Activated CD8-positive, alpha-beta memory T cell treated with anti-CD3 and anti-CD28 coated beads, Interleukin-2, amount 10 ng/mL, durations not matched to agents 7 days and 5 days (primary cell): ENCODE measurements at regions not wholly inside any gene's neighbourhood (a gene's known extent, or its start where the extent isn't known, plus 50 kb on each side); places are given as distances from the start of the nearest gene placed in this dataset.

Experiments used
- ATAC-seq: fragments of 150-1000 bp; cut with Tn5 transposase; one replicate; pipeline ENCODE4 v1.10.0; 2021; ENCODE audit warnings: moderate library complexity
- CTCF ChIA-PET: fragments of 350-600 bp; sonication (Branson Sonifier 250); formaldehyde crosslinking; loops from one replicate; lab custom pipeline; 2021; ENCODE audit warnings: antibody characterized with exemption; lab: Charles Lee
- DNase-seq: peaks from one replicate; pipeline ENCODE4 v3.0.0-alpha.2; 2020
- H3K27ac Mint-ChIP-seq: one replicate; pipeline ENCODE4 v1.8.0; 2021; ENCODE audit warnings: mild to moderate bottlenecking, mixed read lengths
- H3K27me3 Mint-ChIP-seq: one replicate; pipeline ENCODE4 v1.8.0; 2021; ENCODE audit warnings: mixed read lengths
- H3K36me3 Mint-ChIP-seq: one replicate; pipeline ENCODE4 v1.8.0; 2021; ENCODE audit warnings: mild to moderate bottlenecking, mixed read lengths
- H3K4me1 Mint-ChIP-seq: one replicate; pipeline ENCODE4 v1.8.0; 2021; ENCODE audit warnings: mixed read lengths
- H3K4me3 Mint-ChIP-seq: one replicate; pipeline ENCODE4 v1.8.0; 2021; ENCODE audit warnings: mild to moderate bottlenecking, moderate library complexity, mixed read lengths
- H3K9me3 Mint-ChIP-seq: one replicate; pipeline ENCODE4 v1.8.0; 2022; ENCODE audit warnings: low read depth, mixed read lengths

DNA sequence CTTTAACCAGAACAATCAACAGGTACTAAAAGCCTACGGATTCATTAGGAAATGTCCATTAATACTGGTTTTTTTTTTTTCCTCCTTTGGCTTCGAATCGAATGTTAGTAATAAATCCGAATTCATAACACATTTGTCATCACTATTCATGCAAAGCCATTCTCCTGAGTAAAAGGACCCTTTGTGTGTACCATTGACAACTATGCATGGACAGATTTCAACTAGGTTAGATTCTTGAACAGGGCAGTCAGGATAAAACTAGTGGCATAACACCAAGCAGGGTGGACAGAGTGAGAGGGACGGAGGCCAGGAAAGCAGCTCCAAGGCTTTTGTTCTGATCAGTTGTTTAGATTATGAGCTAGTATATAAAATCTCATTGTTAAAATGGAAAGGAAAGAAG lies 1722.0 kb upstream of the TENM3 start:
- Mint-ChIP-seq H3K9me3 (peaks cover 5% of the 10 kb centered on the region), H3K4me3 (no peak overlapping the region), H3K27ac (no peak overlapping the region), H3K4me1 (no peaks in the 10 kb centered on the region), H3K27me3 (no peaks in the 10 kb centered on the region), H3K36me3 (no peaks in the 10 kb centered on the region)
- CTCF ChIA-PET: no interaction called here
- ATAC-seq (no peak), DNase-seq (no peak)

DNA sequence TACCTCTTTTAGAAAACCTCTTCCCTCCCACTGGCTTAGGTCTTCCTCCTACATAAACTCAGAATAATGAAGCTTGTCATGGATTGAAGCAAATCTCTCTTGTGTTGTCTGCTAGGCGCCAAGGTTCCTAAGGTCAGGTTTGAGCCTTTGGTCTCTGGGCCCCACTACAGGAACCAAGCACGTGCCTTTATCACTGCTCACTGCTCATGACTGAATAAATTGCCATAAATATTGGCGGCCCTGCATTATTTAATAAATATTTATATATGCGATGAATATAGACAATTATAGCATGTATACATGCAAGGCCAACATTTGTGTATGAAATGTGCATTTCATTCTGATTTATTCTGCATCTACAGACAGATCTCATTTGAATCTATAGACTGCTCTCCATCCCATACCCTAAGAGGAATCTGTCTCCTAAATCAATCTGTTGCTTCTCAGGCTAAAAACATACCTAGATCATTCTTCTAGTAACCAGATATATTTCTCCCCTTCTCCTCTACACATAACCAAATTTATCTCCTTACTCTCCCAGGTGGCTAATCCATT lies 1717.6 kb upstream of the TENM3 start:
- no peak for ATAC-seq
- Mint-ChIP-seq H3K27ac (no peak overlapping the region), H3K27me3 (no peaks in the 10 kb centered on the region), H3K36me3 (no peaks in the 10 kb centered on the region), H3K9me3 (peaks cover 6% of the 10 kb centered on the region), H3K4me3 (no peak overlapping the region), H3K4me1 (no peaks in the 10 kb centered on the region)
- no peak for DNase-seq
- CTCF ChIA-PET: no interaction called here

DNA sequence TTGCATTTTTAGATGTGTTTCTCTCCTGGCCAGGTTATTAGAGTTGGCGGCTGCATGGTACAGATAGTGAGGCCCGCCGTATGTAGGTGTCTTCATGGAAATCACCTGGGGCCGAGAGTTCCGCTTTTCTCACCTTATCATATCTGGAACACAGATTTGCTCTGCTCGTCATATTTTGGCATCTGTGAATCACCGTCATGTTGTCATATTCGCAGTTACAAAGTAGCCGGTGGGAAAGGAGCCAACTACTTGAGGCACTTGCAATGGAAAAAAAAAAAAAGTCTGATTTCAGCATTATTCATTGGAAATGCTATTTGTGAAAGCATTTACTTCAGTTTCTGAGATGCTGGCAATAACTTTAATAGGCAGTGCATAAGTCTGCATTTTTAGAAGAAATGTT lies 1715.2 kb upstream of the TENM3 start:
- Mint-ChIP-seq H3K4me1 (no peaks in the 10 kb centered on the region), H3K4me3 (no peak overlapping the region), H3K9me3 (peaks cover 9% of the 10 kb centered on the region), H3K27ac (no peak overlapping the region), H3K27me3 (no peaks in the 10 kb centered on the region), H3K36me3 (no peaks in the 10 kb centered on the region)
- DNase-seq (no peak), ATAC-seq (no peak)
- CTCF ChIA-PET: no interaction called here

DNA sequence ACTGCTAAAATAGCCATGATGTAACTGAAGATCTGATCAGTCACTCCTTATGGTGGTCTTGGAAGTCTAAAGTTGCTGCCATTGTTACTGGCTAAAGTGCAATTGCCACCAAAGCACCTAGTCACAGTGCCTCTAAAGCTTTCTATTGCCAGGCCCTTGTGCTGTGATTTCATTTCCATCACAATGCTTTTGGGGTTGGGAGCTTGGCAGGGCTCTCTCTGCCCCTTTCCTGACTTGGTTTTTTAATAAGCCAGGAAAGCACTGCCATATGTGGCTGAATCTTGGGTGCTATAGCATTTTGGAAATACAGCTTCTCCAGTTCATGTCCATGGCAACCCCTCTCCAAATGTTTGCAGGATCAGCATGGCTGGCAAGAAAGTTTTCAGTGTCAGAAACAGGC lies 1712.4 kb upstream of the TENM3 start:
- Mint-ChIP-seq H3K4me1 (no peaks in the 10 kb centered on the region), H3K9me3 (peaks cover 9% of the 10 kb centered on the region), H3K27me3 (no peaks in the 10 kb centered on the region), H3K27ac (no peak overlapping the region), H3K4me3 (no peak overlapping the region), H3K36me3 (no peaks in the 10 kb centered on the region)
- ATAC-seq (no peak), DNase-seq (no peak)
- CTCF ChIA-PET: no interaction called here

DNA sequence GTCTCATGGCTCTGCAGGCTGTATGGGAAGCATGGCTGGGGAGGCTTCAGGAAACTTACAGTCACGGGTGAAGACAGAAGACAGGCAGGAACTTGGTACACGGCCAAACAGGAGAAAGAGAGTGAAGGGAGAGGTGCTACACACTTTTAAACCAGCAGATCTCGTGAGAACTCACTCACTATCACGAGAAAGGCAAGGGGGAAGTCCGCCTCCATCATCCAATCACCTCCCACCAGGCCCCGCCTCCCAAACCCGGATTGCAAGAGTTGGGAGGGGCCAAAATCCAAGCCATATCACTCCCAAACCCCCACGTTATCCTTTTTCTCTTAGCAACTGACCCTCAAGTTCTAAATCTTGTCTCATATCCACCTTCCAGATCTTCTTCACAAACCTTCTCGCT lies 1710.5 kb upstream of the TENM3 start:
- Mint-ChIP-seq H3K27me3 (no peaks in the 10 kb centered on the region), H3K36me3 (no peaks in the 10 kb centered on the region), H3K4me1 (no peaks in the 10 kb centered on the region), H3K4me3 (no peak overlapping the region), H3K27ac (no peak overlapping the region), H3K9me3 (peaks cover 7% of the 10 kb centered on the region)
- ATAC-seq (no peak), DNase-seq (no peak)
- CTCF ChIA-PET: no interaction called here

GRCh38 chr4:180538384-180539057 lies 1704.7 kb upstream of the TENM3 start:
- Mint-ChIP-seq H3K9me3 (no peaks in the 10 kb centered on the region), H3K27ac (no peak overlapping the region), H3K4me1 (no peaks in the 10 kb centered on the region), H3K36me3 (no peaks in the 10 kb centered on the region), H3K4me3 (no peak overlapping the region), H3K27me3 (no peaks in the 10 kb centered on the region)
- CTCF ChIA-PET: no interaction called here
- no peak for DNase-seq
- no peak for ATAC-seq

DNA sequence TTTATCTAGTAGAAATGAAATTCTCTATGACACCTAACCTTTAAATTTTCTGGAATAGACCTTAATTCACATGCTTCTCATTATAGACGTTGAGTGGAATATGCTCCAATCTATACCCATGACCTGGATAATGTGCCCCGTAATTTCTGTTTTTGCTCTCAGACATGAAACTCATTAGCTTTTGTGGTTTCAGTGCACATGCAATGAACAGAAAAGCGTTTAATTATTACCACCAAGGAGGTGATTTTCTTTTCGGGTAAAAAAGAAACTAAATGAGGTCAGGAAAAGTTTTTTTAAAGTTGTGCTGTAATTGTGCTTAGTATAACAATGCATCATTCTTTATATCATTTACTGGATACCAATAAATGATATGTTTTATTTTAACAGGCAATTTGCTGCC lies 1703.9 kb upstream of the TENM3 start:
- H3K27me3 Mint-ChIP-seq: no peaks in the 10 kb centered on the region
- H3K4me1 Mint-ChIP-seq: no peaks in the 10 kb centered on the region
- H3K36me3 Mint-ChIP-seq: no peaks in the 10 kb centered on the region
- no peak overlapping the region for H3K27ac Mint-ChIP-seq
- CTCF ChIA-PET: no interaction called here
- no peak overlapping the region for H3K4me3 Mint-ChIP-seq
- no peaks in the 10 kb centered on the region for H3K9me3 Mint-ChIP-seq
- no peak for ATAC-seq
- DNase-seq: no peak

DNA sequence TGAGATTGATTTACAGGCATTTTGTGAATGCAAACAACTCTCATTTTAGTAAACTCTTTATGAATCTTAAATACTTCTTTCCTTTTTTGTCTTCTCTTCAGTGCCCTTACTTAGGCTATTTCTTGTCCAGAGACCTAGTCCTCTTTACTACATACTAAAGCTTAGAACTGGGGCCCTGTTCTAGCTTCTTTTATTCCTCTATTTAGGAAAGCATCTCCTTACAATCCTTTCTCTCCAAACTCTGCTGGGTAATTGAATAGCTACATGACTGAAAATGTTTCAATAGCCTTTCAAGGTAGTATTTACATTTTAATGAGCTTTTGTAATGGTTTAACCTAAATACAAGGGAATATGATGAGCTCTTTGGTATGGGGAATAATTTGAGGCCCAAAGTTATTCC lies 1701.5 kb upstream of the TENM3 start:
- no peak overlapping the region for H3K27ac Mint-ChIP-seq
- no peak overlapping the region for H3K4me3 Mint-ChIP-seq
- CTCF ChIA-PET: no interaction called here
- no peaks in the 10 kb centered on the region for H3K27me3 Mint-ChIP-seq
- no peaks in the 10 kb centered on the region for H3K4me1 Mint-ChIP-seq
- no peak for ATAC-seq
- no peaks in the 10 kb centered on the region for H3K9me3 Mint-ChIP-seq
- DNase-seq: no peak
- no peaks in the 10 kb centered on the region for H3K36me3 Mint-ChIP-seq

DNA sequence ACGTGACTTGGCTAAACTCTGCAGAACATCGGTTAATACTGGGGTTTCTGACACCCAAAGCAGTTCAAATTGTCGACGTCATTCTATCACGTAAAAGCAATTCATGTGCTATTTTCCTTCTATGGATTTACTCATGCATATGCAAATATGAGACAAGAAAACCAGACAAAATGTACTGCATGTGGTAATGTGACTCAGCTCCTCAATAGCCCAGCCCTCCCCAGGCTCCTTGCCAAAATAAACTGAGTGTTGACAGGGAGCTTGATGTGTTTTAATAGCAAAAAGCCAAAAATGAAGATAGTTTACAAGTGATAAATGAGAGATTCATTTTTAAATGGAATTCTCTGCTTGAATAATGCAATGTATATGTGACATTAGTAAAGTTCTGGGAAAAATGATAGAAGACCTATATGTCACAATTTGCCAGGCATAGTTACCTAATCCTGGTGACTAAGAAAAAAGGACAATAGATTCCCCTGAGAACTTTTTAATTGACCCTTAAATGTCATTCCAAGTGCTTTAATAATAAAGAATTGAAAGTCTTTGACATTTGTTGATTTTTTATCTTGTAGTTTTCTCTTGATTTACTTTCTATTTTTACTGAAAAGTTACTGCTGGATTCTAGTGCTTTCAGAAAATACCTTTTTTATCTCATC lies 1700.6 kb upstream of the TENM3 start:
- Mint-ChIP-seq H3K27ac (no peak overlapping the region), H3K27me3 (no peaks in the 10 kb centered on the region), H3K4me1 (no peaks in the 10 kb centered on the region), H3K9me3 (no peaks in the 10 kb centered on the region), H3K4me3 (no peak overlapping the region), H3K36me3 (no peaks in the 10 kb centered on the region)
- ATAC-seq: no peak
- no peak for DNase-seq
- CTCF ChIA-PET: no interaction called here

GRCh38 chr4:180550106-180550505 lies 1693.1 kb upstream of the TENM3 start:
- DNase-seq (no peak), ATAC-seq (no peak)
- CTCF ChIA-PET: no interaction called here
- no peak overlapping the region for H3K27ac Mint-ChIP-seq
- no peaks in the 10 kb centered on the region for H3K36me3 Mint-ChIP-seq
- no peaks in the 10 kb centered on the region for H3K4me1 Mint-ChIP-seq
- no peak overlapping the region for H3K4me3 Mint-ChIP-seq
- peaks cover 4% of the 10 kb centered on the region for H3K9me3 Mint-ChIP-seq
- H3K27me3 Mint-ChIP-seq: no peaks in the 10 kb centered on the region

DNA sequence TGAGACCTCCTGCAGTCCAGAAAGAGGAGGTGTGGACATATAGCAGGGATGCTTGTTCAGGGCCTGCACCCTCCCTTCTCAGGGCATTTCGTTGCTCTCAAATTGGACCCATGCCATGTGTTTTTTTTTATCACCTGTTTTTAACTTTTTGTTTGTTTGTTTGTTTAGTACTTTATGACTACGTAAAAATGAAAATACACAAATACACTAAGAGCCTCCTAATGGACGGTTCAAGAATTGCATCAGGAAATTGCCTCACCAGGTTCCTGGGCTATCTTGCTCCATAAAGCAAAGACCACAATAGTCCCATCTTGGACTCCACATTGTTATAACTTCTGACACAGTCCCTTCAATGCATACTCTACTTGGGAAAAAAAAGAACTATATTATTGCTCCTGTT lies 1685.9 kb upstream of the TENM3 start:
- ATAC-seq (no peak), DNase-seq (no peak)
- H3K4me1 Mint-ChIP-seq: no peaks in the 10 kb centered on the region
- no peaks in the 10 kb centered on the region for H3K27me3 Mint-ChIP-seq
- no peaks in the 10 kb centered on the region for H3K36me3 Mint-ChIP-seq
- no peaks in the 10 kb centered on the region for H3K9me3 Mint-ChIP-seq
- no peak overlapping the region for H3K4me3 Mint-ChIP-seq
- H3K27ac Mint-ChIP-seq: no peak overlapping the region
- CTCF ChIA-PET: no interaction called here

DNA sequence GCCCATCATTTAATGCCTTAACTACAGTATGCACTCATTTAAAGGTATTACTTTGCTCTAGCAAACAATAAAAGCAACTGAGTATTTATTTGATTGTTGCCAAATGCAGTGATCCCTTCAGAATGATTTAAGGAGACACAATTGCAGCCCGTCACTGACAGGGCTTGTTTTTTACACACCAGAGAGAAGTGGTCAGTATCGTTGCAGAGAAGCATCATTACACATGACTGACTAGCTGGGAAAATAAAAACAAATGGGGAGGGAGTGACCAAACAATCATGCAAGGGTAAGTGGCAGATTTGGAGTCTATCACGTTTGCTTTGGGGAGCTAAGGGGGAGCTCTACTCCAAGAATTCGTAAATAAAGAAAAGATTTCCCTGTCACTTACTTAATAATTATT lies 1685.3 kb upstream of the TENM3 start:
- Mint-ChIP-seq H3K4me3 (no peak overlapping the region), H3K27ac (no peak overlapping the region), H3K9me3 (no peaks in the 10 kb centered on the region), H3K36me3 (no peaks in the 10 kb centered on the region), H3K27me3 (no peaks in the 10 kb centered on the region), H3K4me1 (no peaks in the 10 kb centered on the region)
- CTCF ChIA-PET: no interaction called here
- no peak for ATAC-seq
- DNase-seq: no peak

DNA sequence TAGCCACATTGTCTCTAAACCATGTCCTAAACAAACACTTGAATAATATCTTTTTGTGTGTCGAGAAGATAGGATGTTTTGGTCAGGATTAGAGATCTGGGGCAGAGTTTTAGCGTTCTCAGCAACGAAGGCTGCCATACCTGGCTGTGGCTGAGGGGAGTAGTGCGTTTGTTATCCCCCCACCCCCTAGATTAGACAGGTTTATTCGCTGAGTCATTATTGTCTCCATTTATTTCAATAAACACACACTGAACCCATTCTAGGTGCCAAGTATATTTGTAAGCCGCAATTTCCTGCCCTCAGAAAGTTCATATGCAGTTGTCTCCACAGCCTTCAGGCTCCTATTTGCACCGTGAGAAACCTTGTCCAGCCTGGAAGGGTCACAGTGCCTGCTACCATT lies 1684.8 kb upstream of the TENM3 start:
- DNase-seq: no peak
- no peak overlapping the region for H3K27ac Mint-ChIP-seq

DNA sequence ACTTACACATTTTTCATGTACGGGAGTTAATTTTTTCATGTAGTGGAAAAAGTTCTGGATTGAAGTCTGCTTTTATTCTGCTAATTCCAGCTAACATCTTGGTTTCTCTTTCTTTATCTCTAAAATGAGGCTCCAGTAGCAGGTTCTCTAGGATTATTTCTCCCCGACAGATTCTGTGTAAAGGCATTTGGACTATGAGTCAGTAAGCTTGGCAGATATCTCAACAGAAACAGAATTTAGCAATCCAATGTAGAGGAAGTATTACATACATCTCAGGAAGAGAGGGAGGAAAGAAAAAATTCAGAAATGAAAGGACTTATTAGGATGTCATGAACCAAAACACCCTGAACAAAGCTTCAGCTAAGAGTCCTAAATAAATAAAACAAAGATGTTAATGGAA lies 1682.3 kb upstream of the TENM3 start:
- CTCF ChIA-PET: no interaction called here
- no peak for DNase-seq
- H3K4me1 Mint-ChIP-seq: no peaks in the 10 kb centered on the region
- H3K27me3 Mint-ChIP-seq: no peaks in the 10 kb centered on the region
- no peak overlapping the region for H3K27ac Mint-ChIP-seq
- no peak for ATAC-seq
- no peaks in the 10 kb centered on the region for H3K9me3 Mint-ChIP-seq
- H3K4me3 Mint-ChIP-seq: no peak overlapping the region
- H3K36me3 Mint-ChIP-seq: no peaks in the 10 kb centered on the region

More for the DNA sequence above, 1684.8 kb upstream of the TENM3 start:
- Mint-ChIP-seq H3K4me3 (no peak overlapping the region), H3K9me3 (no peaks in the 10 kb centered on the region), H3K36me3 (no peaks in the 10 kb centered on the region), H3K4me1 (no peaks in the 10 kb centered on the region), H3K27me3 (no peaks in the 10 kb centered on the region)
- CTCF ChIA-PET: no interaction called here
- no peak for ATAC-seq
